Stomach (tissue), 8 donors: ENCODE measurements at regions not wholly inside any gene's neighbourhood (a gene's known extent, or its start where the extent isn't known, plus 50 kb on each side); places are given as distances from the start of the nearest gene placed in this dataset.

Experiments
- DNase-seq, 2 donors: peaks; one replicate each; pipeline versions ENCODE4 v3.0.0 to v3.0.0-alpha.2; 2013 to 2019
- H3K27ac ChIP-seq, 5 donors: fragments of 200-600 bp in 4 of 5; sonication (generic) in 4 of 5; one replicate each; pipeline ENCODE4 v1.5.1; 2013 to 2019; ENCODE audit warnings: mild to moderate bottlenecking in 1 of 5, moderate library complexity in 1 of 5
- H3K27me3 ChIP-seq, 3 donors: fragments of 200-600 bp; sonication (generic); one replicate each; pipeline ENCODE4 v1.5.1; 2017 to 2019; ENCODE audit warnings: mixed run types in 1 of 3
- H3K36me3 ChIP-seq, 4 donors: fragments of 200-600 bp; sonication (generic); 1 replicate in 3 of 4; 2 replicates in 1 of 4; pipeline ENCODE4 v1.5.1; 2016 to 2019
- H3K4me1 ChIP-seq, 4 donors: fragments of 200-600 bp; sonication (generic); one replicate each; pipeline ENCODE4 v1.5.1; 2016 to 2019
- H3K4me3 ChIP-seq, 4 donors: fragments of 200-600 bp; sonication (generic) in 3 of 4; one replicate each; pipeline ENCODE4 v1.5.1; 2016 to 2019; ENCODE audit warnings: mild to moderate bottlenecking in 1 of 4
- H3K9me3 ChIP-seq, 4 donors: fragments of 200-600 bp; sonication (generic); one replicate each; pipeline ENCODE4 v1.5.1; 2016 to 2019
- CTCF ChIP-seq, 7 experiments: fragments of 450-650 bp in 4 of 7; fragments of 200-600 bp in 3 of 7; sonication (generic) in 3 of 7; IDR thresholded peaks; one replicate each; pipeline ENCODE4 v1.5.1; 2016 to 2019; ENCODE audit warnings: antibody characterized with exemption in 7 of 7, control low read depth in 2 of 7, mild to moderate bottlenecking in 1 of 7
- EP300 ChIP-seq: sonication (generic); formaldehyde crosslinking; IDR thresholded peaks from one replicate; pipeline ENCODE4 v1.6.1; 2017; ENCODE audit warnings: antibody characterized with exemption
- POLR2A ChIP-seq, 4 donors: fragments of 450-650 bp; IDR thresholded peaks; one replicate each; pipeline ENCODE4 v1.6.1; 2016; ENCODE audit warnings: antibody characterized with exemption in 4 of 4, control low read depth in 2 of 4, mild to moderate bottlenecking in 1 of 4, moderate library complexity in 1 of 4
- POLR2AphosphoS5 ChIP-seq, 3 donors: sonication (generic); formaldehyde crosslinking; IDR thresholded peaks; one replicate each; pipeline ENCODE4 v1.6.1; 2016; ENCODE audit warnings: antibody characterized with exemption in 3 of 3
- WGBS, 5 donors: extraction: QIAGEN DNeasy Blood & Tissue Kit in 3 of 5; methylation state at CpG; one replicate each; pipeline versions ENCODE4 v1.1.5 to v1.1.7; 2013 to 2018; 5-methylcytosine and 5-hydroxymethylcytosine counted together
- intact Hi-C: fragments of 100-400 bp; cut with DNase I; formaldehyde crosslinking; loops from one replicate; pipeline ENCODE4 v1.15.1; 2023; ENCODE audit warnings: low total_unique reads
- donor health status: healthy with polysubstance abuse.
- donor health status: Bipolar disorder and iron deficiency.
- donor health status: healthy.

- 93 to 95% (median 94%) methylated on average over 40 of the region's 40 CpGs for WGBS, 5 donors
- no peaks in the 10 kb centered on the region for H3K4me1 ChIP-seq
- no peaks in the 10 kb centered on the region for H3K27me3 ChIP-seq
- no peak overlapping the region for H3K4me3 ChIP-seq
- no peak for TF ChIP-seq CTCF (IDR thresholded peaks at IDR 0.05)
- TF ChIP-seq POLR2AphosphoS5 (IDR thresholded peaks at IDR 0.05): no peak
- TF ChIP-seq EP300: no peak
- TF ChIP-seq POLR2A (IDR thresholded peaks at IDR 0.05): no peak
- intact Hi-C loops: no loop called here
- DNase-seq: no peak
- no peak overlapping the region for H3K27ac ChIP-seq
- no peaks in the 10 kb centered on the region for H3K9me3 ChIP-seq
- no peaks in the 10 kb centered on the region for H3K36me3 ChIP-seq
Observed at GRCh38 chr4:138561276-138561880, 319.2 kb upstream of the SLC7A11 start.

- no peak for DNase-seq
- H3K9me3 ChIP-seq: no peaks in the 10 kb centered on the region
- no peaks in the 10 kb centered on the region for H3K36me3 ChIP-seq
- H3K27ac ChIP-seq: no peak overlapping the region
- no peak for TF ChIP-seq CTCF (IDR thresholded peaks at IDR 0.05)
- TF ChIP-seq EP300: no peak
- no peak for TF ChIP-seq POLR2AphosphoS5 (IDR thresholded peaks at IDR 0.05)
- TF ChIP-seq POLR2A (IDR thresholded peaks at IDR 0.05): no peak
- no peaks in the 10 kb centered on the region for H3K27me3 ChIP-seq
- no peaks in the 10 kb centered on the region for H3K4me1 ChIP-seq
- intact Hi-C loops: no loop called here
- WGBS, 5 donors: 86 to 92% (median 91%) methylated on average over 21 of the region's 21 CpGs
- H3K4me3 ChIP-seq: no peak overlapping the region
Observed at GRCh38 chr4:138560448-138560847, 318.3 kb upstream of the SLC7A11 start.

- Histone ChIP-seq H3K4me3 (no peak overlapping the region), H3K27ac (no peak overlapping the region), H3K27me3 (no peaks in the 10 kb centered on the region), H3K4me1 (no peaks in the 10 kb centered on the region), H3K9me3 (no peaks in the 10 kb centered on the region), H3K36me3 (no peaks in the 10 kb centered on the region)
- intact Hi-C loops: no loop called here
- TF ChIP-seq POLR2A (IDR thresholded peaks at IDR 0.05): no peak
- no peak for TF ChIP-seq EP300
- TF ChIP-seq POLR2AphosphoS5 (IDR thresholded peaks at IDR 0.05): no peak
- WGBS, 5 donors: 63 to 75% (median 71%) methylated on average over 1 of the region's 1 CpG
- DNase-seq: no peak
Observed at GRCh38 chr4:138558886-138559285, 316.7 kb upstream of the SLC7A11 start.

GRCh38 chr4:138555584-138555983 lies 313.4 kb upstream of the SLC7A11 start:
- Histone ChIP-seq H3K27ac (no peak overlapping the region), H3K36me3 (no peaks in the 10 kb centered on the region), H3K9me3 (peaks cover 0 to 8% (median 0%) of the 10 kb centered on the region in 4 donors), H3K4me3 (no peak overlapping the region), H3K4me1 (no peaks in the 10 kb centered on the region), H3K27me3 (no peaks in the 10 kb centered on the region)
- intact Hi-C loops: no loop called here
- TF ChIP-seq POLR2A (IDR thresholded peaks at IDR 0.05): no peak
- no peak for TF ChIP-seq POLR2AphosphoS5 (IDR thresholded peaks at IDR 0.05)
- no peak for DNase-seq
- WGBS, 5 donors: 88 to 100% (median 95%) methylated on average over 1 of the region's 1 CpG

GRCh38 chr4:138555108-138555507 lies 313.0 kb upstream of the SLC7A11 start:
- WGBS, 5 donors: 82 to 92% (median 87%) methylated on average over 5 of the region's 5 CpGs

More at GRCh38 chr4:138555108-138555507, 313.0 kb upstream of the SLC7A11 start:
- Histone ChIP-seq H3K27me3 (no peaks in the 10 kb centered on the region), H3K4me1 (no peaks in the 10 kb centered on the region), H3K9me3 (peaks cover 0 to 8% (median 0%) of the 10 kb centered on the region in 4 donors), H3K36me3 (no peaks in the 10 kb centered on the region), H3K27ac (no peak overlapping the region), H3K4me3 (no peak overlapping the region)
- intact Hi-C loops: no loop called here
- no peak for DNase-seq
- no peak for TF ChIP-seq EP300
- no peak for TF ChIP-seq CTCF (IDR thresholded peaks at IDR 0.05)
- no peak for TF ChIP-seq POLR2A (IDR thresholded peaks at IDR 0.05)
- TF ChIP-seq POLR2AphosphoS5 (IDR thresholded peaks at IDR 0.05): no peak
